PC-9 (cell line): ENCODE measurements at regions not wholly inside any gene's neighbourhood (a gene's known extent, or its start where the extent isn't known, plus 50 kb on each side); places are given as distances from the start of the nearest gene placed in this dataset.

ENCODE experiments used
- BruUV-seq: library from RNA; stranded (reverse); fragments of 400-500 nt; replicated peaks from 2 replicates; lab custom pipeline; 2021; lab: Mats Ljungman, UMichigan
- CTCF ChIA-PET: fragments of 300-600 bp; sonication (Branson Sonifier 250); formaldehyde crosslinking; loops from one replicate; lab custom pipeline; 2022; ENCODE audit warnings: antibody characterized with exemption; lab: Charles Lee
- POLR2A ChIA-PET: fragments of 300-600 bp; sonication (Branson Sonifier 250); formaldehyde crosslinking; loops from one replicate; lab custom pipeline; 2022; ENCODE audit warnings: antibody characterized with exemption; ENCODE audit not compliant: unreplicated experiment; lab: Charles Lee
- DNase-seq, 2 experiments: peaks; one replicate each; pipeline versions ENCODE4 v3.0.0 to v3.0.0-alpha.2; 2015 to 2022; ENCODE audit warnings: mixed read lengths in 1 of 2
- H2AFZ ChIP-seq: fragments of 200-600 bp; sonication (generic); 2 replicates; pipeline ENCODE4 v1.8.1; 2017; ENCODE audit warnings: antibody characterized with exemption
- H3F3A ChIP-seq: fragments of 200-600 bp; sonication (generic); 2 replicates; pipeline ENCODE4 v1.8.1; 2017; ENCODE audit warnings: antibody characterized with exemption, mild to moderate bottlenecking, low read depth; ENCODE audit not compliant: insufficient read depth
- H3K27ac ChIP-seq: fragments of 200-600 bp; sonication (generic); 2 replicates; pipeline ENCODE4 v1.6.1; 2016; ENCODE audit warnings: mixed run types
- H3K27me3 ChIP-seq: fragments of 200-600 bp; sonication (generic); 2 replicates; pipeline ENCODE4 v1.6.1; 2016; ENCODE audit warnings: low read depth, mixed run types; ENCODE audit not compliant: insufficient read depth
- H3K36me3 ChIP-seq: fragments of 200-600 bp; sonication (generic); 2 replicates; pipeline ENCODE4 v1.6.1; 2016; ENCODE audit warnings: low read depth, mixed run types
- H3K4me1 ChIP-seq: fragments of 200-600 bp; sonication (generic); replicated peaks from 2 replicates; pipeline ENCODE4 v1.6.1; 2016; ENCODE audit warnings: mixed run types; ENCODE audit not compliant: insufficient read depth
- H3K4me2 ChIP-seq: fragments of 200-600 bp; sonication (generic); 2 replicates; pipeline ENCODE4 v1.6.1; 2017; ENCODE audit warnings: mixed run types
- H3K4me3 ChIP-seq: fragments of 200-600 bp; sonication (generic); 2 replicates; pipeline ENCODE4 v1.6.1; 2016; ENCODE audit warnings: mixed run types
- H3K79me2 ChIP-seq: fragments of 200-600 bp; sonication (generic); 2 replicates; pipeline ENCODE4 v1.6.1; 2017; ENCODE audit warnings: low read depth, mixed run types
- H3K9me2 ChIP-seq: fragments of 200-600 bp; sonication (generic); 2 replicates; pipeline ENCODE4 v1.8.1; 2017; ENCODE audit warnings: mild to moderate bottlenecking; ENCODE audit not compliant: insufficient read depth
- H3K9me3 ChIP-seq: fragments of 200-600 bp; sonication (generic); 2 replicates; pipeline ENCODE4 v1.8.1; 2016; ENCODE audit warnings: low read depth; ENCODE audit not compliant: insufficient read depth
- H4K20me1 ChIP-seq: fragments of 200-600 bp; sonication (generic); 2 replicates; pipeline ENCODE4 v1.8.1; 2017; ENCODE audit not compliant: insufficient read depth
- CTCF ChIP-seq: fragments of 200-600 bp; sonication (generic); conservative IDR thresholded peaks from 2 replicates; pipeline ENCODE4 v1.6.1; 2017; ENCODE audit warnings: mixed run types, antibody characterized with exemption, mild to moderate bottlenecking, moderate library complexity
- EZH2 ChIP-seq: fragments of 200-600 bp; sonication (generic); IDR thresholded peaks from 2 replicates; pipeline ENCODE4 v1.8.0; 2017; ENCODE audit warnings: antibody characterized with exemption, low read depth
- intact Hi-C: fragments of 100-400 bp; cut with micrococcal nuclease; formaldehyde crosslinking; loops from one replicate; pipeline ENCODE4 v1.10.0; 2022; ENCODE audit not compliant: unreplicated experiment

GRCh38 chr17:73718362-73718761 is 74.1 kb upstream of the SDK2 start:
- Histone ChIP-seq H3K4me1 (no peaks in the 10 kb centered on the region), H3K9me3 (no peaks in the 10 kb centered on the region), H3K27ac (no peak overlapping the region), H2AFZ (no peak overlapping the region), H3K27me3 (peaks cover 95% of the 10 kb centered on the region), H3K9me2 (no peaks in the 10 kb centered on the region), H3K79me2 (no peaks in the 10 kb centered on the region), H3K4me3 (no peak overlapping the region), H3K4me2 (no peak overlapping the region), H3F3A (no peaks in the 10 kb centered on the region), H4K20me1 (no peaks in the 10 kb centered on the region), H3K36me3 (no peaks in the 10 kb centered on the region)
- no TSS peak for BruUV-seq
- ChIA-PET CTCF (no interaction called here), POLR2A (no interaction called here)
- intact Hi-C loops, result no loop called here
- no peak for DNase-seq
- TF ChIP-seq EZH2, result no peak
- no peak for TF ChIP-seq CTCF

DNA sequence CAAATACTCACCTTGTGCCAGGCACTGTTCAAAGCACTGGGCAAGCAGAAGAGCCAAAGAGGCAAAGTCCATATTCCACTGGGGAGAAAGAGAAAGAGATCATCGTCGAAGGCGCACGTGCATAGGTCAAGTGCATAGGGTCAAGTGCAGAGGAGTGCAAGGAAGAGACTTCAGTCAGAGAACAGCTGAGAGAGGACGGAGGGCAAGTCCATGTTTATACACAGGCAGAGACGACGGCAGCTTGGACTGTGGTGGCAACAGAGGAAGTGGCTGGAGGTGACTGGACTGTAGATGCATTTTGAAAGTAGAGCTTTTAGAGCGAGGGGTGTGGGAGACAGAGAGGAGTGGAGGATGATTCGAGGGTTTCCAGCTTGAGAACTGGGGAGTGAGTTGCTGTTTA is 74.7 kb upstream of the SDK2 start:
- H3K79me2 ChIP-seq, result no peaks in the 10 kb centered on the region
- H3K4me3 ChIP-seq, result no peak overlapping the region
- no peaks in the 10 kb centered on the region for H3K4me1 ChIP-seq
- POLR2A ChIA-PET, result no interaction called here
- H3K36me3 ChIP-seq, result no peaks in the 10 kb centered on the region
- intact Hi-C loops, result no loop called here
- H3K9me2 ChIP-seq, result no peaks in the 10 kb centered on the region
- H3K4me2 ChIP-seq, result no peak overlapping the region
- H3K27ac ChIP-seq, result no peak overlapping the region
- no peak overlapping the region for H2AFZ ChIP-seq
- no peaks in the 10 kb centered on the region for H4K20me1 ChIP-seq
- peaks cover 95% of the 10 kb centered on the region for H3K27me3 ChIP-seq
- no peaks in the 10 kb centered on the region for H3K9me3 ChIP-seq
- TF ChIP-seq CTCF (no peak), EZH2 (no peak)
- no peak for DNase-seq
- no TSS peak for BruUV-seq
- CTCF ChIA-PET, result no interaction called here
- no peaks in the 10 kb centered on the region for H3F3A ChIP-seq

DNA sequence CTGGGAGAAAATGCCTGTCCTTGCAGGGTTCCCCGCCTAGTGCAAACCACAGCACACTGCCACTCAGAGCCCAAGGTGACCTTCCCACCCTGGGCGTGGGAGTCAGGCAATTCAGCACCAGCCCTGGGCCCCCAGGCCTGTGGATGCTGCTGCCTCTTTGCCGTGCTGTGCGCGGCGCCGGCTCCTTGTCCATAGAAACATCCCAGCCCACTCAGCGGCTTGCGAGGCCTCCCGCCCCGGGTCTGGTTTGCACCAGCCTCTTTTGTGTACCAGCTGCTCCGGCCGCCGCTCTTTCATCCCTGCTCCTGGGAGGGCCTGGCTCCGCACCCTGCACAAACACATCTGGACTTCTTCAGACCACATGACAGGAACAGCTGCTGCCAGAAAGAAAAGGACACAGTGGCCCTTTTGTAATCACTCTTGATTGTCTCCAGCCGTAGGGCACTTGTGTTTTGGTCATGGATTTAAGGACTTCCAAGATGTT is 75.4 kb upstream of the SDK2 start:
- CTCF ChIA-PET, result no interaction called here
- BruUV-seq, result no TSS peak
- H3F3A ChIP-seq, result no peaks in the 10 kb centered on the region
- intact Hi-C loops, result no loop called here
- H3K27ac ChIP-seq, result no peak overlapping the region
- H3K27me3 ChIP-seq, result peaks cover 95% of the 10 kb centered on the region
- H2AFZ ChIP-seq, result no peak overlapping the region
- no peaks in the 10 kb centered on the region for H3K4me1 ChIP-seq
- POLR2A ChIA-PET, result no interaction called here
- no peaks in the 10 kb centered on the region for H3K36me3 ChIP-seq
- DNase-seq, result no peak
- no peaks in the 10 kb centered on the region for H4K20me1 ChIP-seq
- H3K4me3 ChIP-seq, result no peak overlapping the region
- H3K9me2 ChIP-seq, result no peaks in the 10 kb centered on the region
- H3K4me2 ChIP-seq, result no peak overlapping the region
- no peaks in the 10 kb centered on the region for H3K9me3 ChIP-seq
- H3K79me2 ChIP-seq, result no peaks in the 10 kb centered on the region
- TF ChIP-seq EZH2 (no peak), CTCF (no peak)
